ENCODE measurements at regions not wholly inside any gene's neighbourhood (a gene's known extent, or its start where the extent isn't known, plus 50 kb on each side); places are given as distances from the start of the nearest gene placed in this dataset.
A peak's percentile ranks its signal among the peaks of the same experiment; 100 is the strongest.
"Not testable (repeated sequence)": the region's sequence is repeated elsewhere in the genome, so short reads cannot be mapped to it uniquely, and the experiment has no call there.

GRCh38 chr5:99510237-99510866 is 581.5 kb upstream of the CHD1 start:
- not testable (repeated sequence) for H3K9me3 ChIP-seq (ENCODE audit: control insufficient read depth in 4 of 4, insufficient read depth in 3 of 4, low read length in 3 of 4); H3K36me3 ChIP-seq (ENCODE audit: control insufficient read depth in 4 of 4, insufficient read depth in 4 of 4, low read length in 4 of 4); H3K9ac ChIP-seq (ENCODE audit: insufficient read depth in 1 of 2, low read length in 2 of 2); H3K27me3 ChIP-seq (ENCODE audit: control insufficient read depth in 3 of 3, insufficient read depth in 3 of 3, low read length in 2 of 3); DNase-seq; ATAC-seq (ENCODE audit: insufficient read depth, low FRiP score); H3K27ac ChIP-seq (ENCODE audit: low read depth in 1 of 2, low read length in 1 of 2); H3K4me1 ChIP-seq (ENCODE audit: control insufficient read depth in 5 of 5, insufficient read depth in 5 of 5, low read length in 5 of 5); H3K4me3 ChIP-seq
- WGBS, 2 donors, result 67 to 70% methylated on average over 1 of the region's 1 CpG

- not testable (repeated sequence) for H3K4me3 ChIP-seq; H3K36me3 ChIP-seq (ENCODE audit: control insufficient read depth in 4 of 4, insufficient read depth in 4 of 4, low read length in 4 of 4); ATAC-seq (ENCODE audit: insufficient read depth, low FRiP score); H3K27me3 ChIP-seq (ENCODE audit: control insufficient read depth in 3 of 3, insufficient read depth in 3 of 3, low read length in 2 of 3); DNase-seq; H3K9me3 ChIP-seq (ENCODE audit: control insufficient read depth in 4 of 4, insufficient read depth in 3 of 4, low read length in 3 of 4); H3K9ac ChIP-seq (ENCODE audit: insufficient read depth in 1 of 2, low read length in 2 of 2); H3K27ac ChIP-seq (ENCODE audit: low read depth in 1 of 2, low read length in 1 of 2); H3K4me1 ChIP-seq (ENCODE audit: control insufficient read depth in 5 of 5, insufficient read depth in 5 of 5, low read length in 5 of 5)
- WGBS, 2 donors, result 83 to 85% methylated on average over 9 of the region's 9 CpGs
These were observed 580.3 kb upstream of the CHD1 start for GRCh38 chr5:99509064-99509463.

GRCh38 chr5:99495456-99495855 is 566.6 kb upstream of the CHD1 start:
- ATAC-seq (ENCODE audit: insufficient read depth, low FRiP score); H3K27me3 ChIP-seq (ENCODE audit: control insufficient read depth in 3 of 3, insufficient read depth in 3 of 3, low read length in 2 of 3); H3K27ac ChIP-seq (ENCODE audit: low read depth in 1 of 2, low read length in 1 of 2); H3K4me1 ChIP-seq (ENCODE audit: control insufficient read depth in 5 of 5, insufficient read depth in 5 of 5, low read length in 5 of 5); H3K4me3 ChIP-seq; H3K36me3 ChIP-seq (ENCODE audit: control insufficient read depth in 4 of 4, insufficient read depth in 4 of 4, low read length in 4 of 4); H3K9ac ChIP-seq (ENCODE audit: insufficient read depth in 1 of 2, low read length in 2 of 2); DNase-seq; H3K9me3 ChIP-seq (ENCODE audit: control insufficient read depth in 4 of 4, insufficient read depth in 3 of 4, low read length in 3 of 4): not testable (repeated sequence)
- 81 to 93% methylated on average over 4 of the region's 4 CpGs for WGBS, 2 donors

GRCh38 chr5:99478450-99478849 is 549.6 kb upstream of the CHD1 start:
- H3K4me3 ChIP-seq; ATAC-seq (ENCODE audit: insufficient read depth, low FRiP score); H3K4me1 ChIP-seq (ENCODE audit: control insufficient read depth in 5 of 5, insufficient read depth in 5 of 5, low read length in 5 of 5); H3K36me3 ChIP-seq (ENCODE audit: control insufficient read depth in 4 of 4, insufficient read depth in 4 of 4, low read length in 4 of 4); H3K27me3 ChIP-seq (ENCODE audit: control insufficient read depth in 3 of 3, insufficient read depth in 3 of 3, low read length in 2 of 3); DNase-seq; H3K27ac ChIP-seq (ENCODE audit: low read depth in 1 of 2, low read length in 1 of 2); H3K9me3 ChIP-seq (ENCODE audit: control insufficient read depth in 4 of 4, insufficient read depth in 3 of 4, low read length in 3 of 4); H3K9ac ChIP-seq (ENCODE audit: insufficient read depth in 1 of 2, low read length in 2 of 2): not testable (repeated sequence)
- 76 to 89% methylated on average over 2 of the region's 2 CpGs for WGBS, 2 donors

- not testable (repeated sequence) for ATAC-seq (ENCODE audit: insufficient read depth, low FRiP score); H3K4me1 ChIP-seq (ENCODE audit: control insufficient read depth in 5 of 5, insufficient read depth in 5 of 5, low read length in 5 of 5); DNase-seq; H3K9me3 ChIP-seq (ENCODE audit: control insufficient read depth in 4 of 4, insufficient read depth in 3 of 4, low read length in 3 of 4); H3K4me3 ChIP-seq; H3K36me3 ChIP-seq (ENCODE audit: control insufficient read depth in 4 of 4, insufficient read depth in 4 of 4, low read length in 4 of 4); H3K27me3 ChIP-seq (ENCODE audit: control insufficient read depth in 3 of 3, insufficient read depth in 3 of 3, low read length in 2 of 3); H3K9ac ChIP-seq (ENCODE audit: insufficient read depth in 1 of 2, low read length in 2 of 2); H3K27ac ChIP-seq (ENCODE audit: low read depth in 1 of 2, low read length in 1 of 2)
- WGBS, 2 donors, result 58 to 62% methylated on average over 4 of the region's 4 CpGs
These were observed 544.5 kb upstream of the CHD1 start for GRCh38 chr5:99473328-99473727.

GRCh38 chr5:99471726-99472125 is 542.9 kb upstream of the CHD1 start:
- WGBS, 2 donors, result 63 to 87% methylated on average over 4 of the region's 4 CpGs
- H3K9ac ChIP-seq (ENCODE audit: insufficient read depth in 1 of 2, low read length in 2 of 2); H3K4me1 ChIP-seq (ENCODE audit: control insufficient read depth in 5 of 5, insufficient read depth in 5 of 5, low read length in 5 of 5); H3K27ac ChIP-seq (ENCODE audit: low read depth in 1 of 2, low read length in 1 of 2); H3K36me3 ChIP-seq (ENCODE audit: control insufficient read depth in 4 of 4, insufficient read depth in 4 of 4, low read length in 4 of 4); H3K9me3 ChIP-seq (ENCODE audit: control insufficient read depth in 4 of 4, insufficient read depth in 3 of 4, low read length in 3 of 4); ATAC-seq (ENCODE audit: insufficient read depth, low FRiP score); H3K27me3 ChIP-seq (ENCODE audit: control insufficient read depth in 3 of 3, insufficient read depth in 3 of 3, low read length in 2 of 3); H3K4me3 ChIP-seq: not testable (repeated sequence)
- DNase-seq, result peak in 2 of 3 donors; percentile 54 to 64

- H3K4me3 ChIP-seq; H3K4me1 ChIP-seq (ENCODE audit: control insufficient read depth in 5 of 5, insufficient read depth in 5 of 5, low read length in 5 of 5); H3K27me3 ChIP-seq (ENCODE audit: control insufficient read depth in 3 of 3, insufficient read depth in 3 of 3, low read length in 2 of 3); ATAC-seq (ENCODE audit: insufficient read depth, low FRiP score); H3K36me3 ChIP-seq (ENCODE audit: control insufficient read depth in 4 of 4, insufficient read depth in 4 of 4, low read length in 4 of 4); H3K27ac ChIP-seq (ENCODE audit: low read depth in 1 of 2, low read length in 1 of 2); H3K9me3 ChIP-seq (ENCODE audit: control insufficient read depth in 4 of 4, insufficient read depth in 3 of 4, low read length in 3 of 4); H3K9ac ChIP-seq (ENCODE audit: insufficient read depth in 1 of 2, low read length in 2 of 2): not testable (repeated sequence)
- 48 to 67% methylated on average over 1 of the region's 1 CpG for WGBS, 2 donors
- peak in 2 of 3 donors; percentile 74 to 81 for DNase-seq
These were observed 542.4 kb upstream of the CHD1 start for GRCh38 chr5:99471178-99471577.

GRCh38 chr5:99470636-99471035 is 541.8 kb upstream of the CHD1 start:
- not testable (repeated sequence) for ATAC-seq (ENCODE audit: insufficient read depth, low FRiP score); H3K4me3 ChIP-seq; H3K36me3 ChIP-seq (ENCODE audit: control insufficient read depth in 4 of 4, insufficient read depth in 4 of 4, low read length in 4 of 4); H3K4me1 ChIP-seq (ENCODE audit: control insufficient read depth in 5 of 5, insufficient read depth in 5 of 5, low read length in 5 of 5); H3K9ac ChIP-seq (ENCODE audit: insufficient read depth in 1 of 2, low read length in 2 of 2); H3K9me3 ChIP-seq (ENCODE audit: control insufficient read depth in 4 of 4, insufficient read depth in 3 of 4, low read length in 3 of 4); H3K27me3 ChIP-seq (ENCODE audit: control insufficient read depth in 3 of 3, insufficient read depth in 3 of 3, low read length in 2 of 3); H3K27ac ChIP-seq (ENCODE audit: low read depth in 1 of 2, low read length in 1 of 2)
- 59 to 70% methylated on average over 3 of the region's 3 CpGs for WGBS, 2 donors
- peak in 2 of 3 donors; percentile 67 for DNase-seq

Data from lung (tissue), 9 donors.